Sigmoid colon (tissue), 6 donors: ENCODE measurements at regions not wholly inside any gene's neighbourhood (a gene's known extent, or its start where the extent isn't known, plus 50 kb on each side); places are given as distances from the start of the nearest gene placed in this dataset.

Source experiments
- DNase-seq: peaks from one replicate; pipeline ENCODE4 v3.0.0-alpha.2; 2019
- H3K27ac ChIP-seq, 4 donors: fragments of 200-600 bp; sonication (generic); one replicate each; pipeline ENCODE4 v1.5.1; 2016 to 2019; ENCODE audit warnings: mild to moderate bottlenecking in 1 of 4
- H3K27me3 ChIP-seq, 3 donors: fragments of 200-600 bp; sonication (generic); one replicate each; pipeline ENCODE4 v1.5.1; 2019; ENCODE audit warnings: mild to moderate bottlenecking in 1 of 3
- H3K36me3 ChIP-seq, 4 donors: fragments of 200-600 bp; sonication (generic); one replicate each; pipeline ENCODE4 v1.5.1; 2016 to 2019
- H3K4me1 ChIP-seq, 4 donors: fragments of 200-600 bp; sonication (generic); one replicate each; pipeline ENCODE4 v1.5.1; 2017 to 2019
- H3K4me3 ChIP-seq, 4 donors: fragments of 200-600 bp; sonication (generic); one replicate each; pipeline ENCODE4 v1.5.1; 2017 to 2019; ENCODE audit warnings: mild to moderate bottlenecking in 2 of 4, moderate library complexity in 1 of 4
- H3K9me3 ChIP-seq, 4 donors: fragments of 200-600 bp in 3 of 4; sonication (generic) in 3 of 4; one replicate each; pipeline versions ENCODE4 v1.5.1 to v1.6.1; 2013 to 2019
- CTCF ChIP-seq, 4 experiments: fragments of 450-650 bp in 3 of 4; fragments of 200-600 bp in 1 of 4; IDR thresholded peaks; one replicate each; pipeline ENCODE4 v1.5.1; 2016 to 2019; ENCODE audit warnings: antibody characterized with exemption in 4 of 4, mild to moderate bottlenecking in 3 of 4, moderate library complexity in 2 of 4
- EP300 ChIP-seq, 4 donors: sonication (generic); formaldehyde crosslinking; IDR thresholded peaks; one replicate each; pipeline ENCODE4 v1.6.1; 2017; ENCODE audit warnings: antibody characterized with exemption in 4 of 4
- POLR2A ChIP-seq, 2 donors: fragments of 450-650 bp; IDR thresholded peaks; one replicate each; pipeline ENCODE4 v1.6.1; 2016; ENCODE audit warnings: antibody characterized with exemption in 2 of 2, mild to moderate bottlenecking in 2 of 2, moderate library complexity in 2 of 2
- POLR2AphosphoS5 ChIP-seq, 4 donors: sonication (generic); formaldehyde crosslinking; IDR thresholded peaks; one replicate each; pipeline ENCODE4 v1.6.1; 2017; ENCODE audit warnings: antibody characterized with exemption in 4 of 4
- WGBS, 2 donors: extraction: QIAGEN DNeasy Blood & Tissue Kit; methylation state at CpG; one replicate each; pipeline ENCODE4 v1.1.7; 2013; 5-methylcytosine and 5-hydroxymethylcytosine counted together
- intact Hi-C: fragments of 100-400 bp; cut with DNase I; formaldehyde crosslinking; loops from one replicate; pipeline ENCODE4 v1.15.1; 2023
- donor health status: healthy with polysubstance abuse.
- donor health status: healthy.

GRCh38 chr16:54493061-54493460 is 206.5 kb upstream of the IRX3 start:
- TF ChIP-seq EP300 (IDR thresholded peaks at IDR 0.05), result no peak
- TF ChIP-seq CTCF (IDR thresholded peaks at IDR 0.05), result no peak
- TF ChIP-seq POLR2A (IDR thresholded peaks at IDR 0.05), result no peak
- TF ChIP-seq POLR2AphosphoS5 (IDR thresholded peaks at IDR 0.05), result no peak
- Histone ChIP-seq H3K27me3 (no peaks in the 10 kb centered on the region), H3K27ac (no peak overlapping the region), H3K4me3 (no peak overlapping the region), H3K4me1 (no peaks in the 10 kb centered on the region), H3K36me3 (no peaks in the 10 kb centered on the region), H3K9me3 (no peaks in the 10 kb centered on the region)
- 77 to 81% methylated on average over 2 of the region's 2 CpGs for WGBS, 2 donors
- DNase-seq, result no peak
- intact Hi-C loops, result no loop called here

GRCh38 chr16:54490112-54490488 is 203.5 kb upstream of the IRX3 start:
- H3K27me3 ChIP-seq, result no peaks in the 10 kb centered on the region
- WGBS, 2 donors, result 61 to 72% methylated on average over 2 of the region's 2 CpGs
- H3K27ac ChIP-seq, result no peak overlapping the region
- no peaks in the 10 kb centered on the region for H3K9me3 ChIP-seq
- intact Hi-C loops, result no loop called here
- no peaks in the 10 kb centered on the region for H3K36me3 ChIP-seq
- DNase-seq, result no peak
- no peak for TF ChIP-seq EP300 (IDR thresholded peaks at IDR 0.05)
- no peak for TF ChIP-seq CTCF (IDR thresholded peaks at IDR 0.05)
- TF ChIP-seq POLR2AphosphoS5 (IDR thresholded peaks at IDR 0.05), result no peak
- TF ChIP-seq POLR2A (IDR thresholded peaks at IDR 0.05), result no peak
- H3K4me3 ChIP-seq, result no peak overlapping the region
- no peaks in the 10 kb centered on the region for H3K4me1 ChIP-seq

GRCh38 chr16:54489225-54490111 is 202.9 kb upstream of the IRX3 start:
- Histone ChIP-seq H3K4me3 (no peak overlapping the region), H3K9me3 (no peaks in the 10 kb centered on the region), H3K27me3 (no peaks in the 10 kb centered on the region), H3K4me1 (no peaks in the 10 kb centered on the region), H3K27ac (no peak overlapping the region), H3K36me3 (no peaks in the 10 kb centered on the region)
- intact Hi-C loops, result no loop called here
- DNase-seq, result no peak
- no peak for TF ChIP-seq CTCF (IDR thresholded peaks at IDR 0.05)
- no peak for TF ChIP-seq POLR2A (IDR thresholded peaks at IDR 0.05)
- TF ChIP-seq POLR2AphosphoS5 (IDR thresholded peaks at IDR 0.05), result no peak
- TF ChIP-seq EP300 (IDR thresholded peaks at IDR 0.05), result no peak
- 17 to 51% methylated on average over 11 of the region's 11 CpGs for WGBS, 2 donors

GRCh38 chr16:54488729-54489128 is 202.1 kb upstream of the IRX3 start:
- TF ChIP-seq CTCF (IDR thresholded peaks at IDR 0.05), result no peak
- no peak for TF ChIP-seq POLR2AphosphoS5 (IDR thresholded peaks at IDR 0.05)
- TF ChIP-seq EP300 (IDR thresholded peaks at IDR 0.05), result no peak
- TF ChIP-seq POLR2A (IDR thresholded peaks at IDR 0.05), result no peak
- WGBS, 2 donors, result 80 to 81% methylated on average over 3 of the region's 3 CpGs
- H3K9me3 ChIP-seq, result no peaks in the 10 kb centered on the region
- intact Hi-C loops, result no loop called here
- H3K27me3 ChIP-seq, result no peaks in the 10 kb centered on the region
- H3K4me1 ChIP-seq, result no peaks in the 10 kb centered on the region
- DNase-seq, result no peak
- H3K27ac ChIP-seq, result no peak overlapping the region
- no peaks in the 10 kb centered on the region for H3K36me3 ChIP-seq
- H3K4me3 ChIP-seq, result no peak overlapping the region
